Right atrium auricular region (tissue), 2 donors: ENCODE measurements at regions not wholly inside any gene's neighbourhood (a gene's known extent, or its start where the extent isn't known, plus 50 kb on each side); places are given as distances from the start of the nearest gene placed in this dataset.

Source experiments
- DNase-seq: peaks from one replicate; pipeline ENCODE4 v3.0.0-alpha.2; 2019; ENCODE audit warnings: low spot score
- H3K27ac ChIP-seq, 2 donors: fragments of 200-600 bp; sonication (generic); 1 replicate in 1 of 2; 2 replicates in 1 of 2; pipeline ENCODE4 v1.5.1; 2016 to 2019
- H3K27me3 ChIP-seq, 2 donors: fragments of 200-600 bp; sonication (generic); one replicate each; pipeline versions ENCODE4 v1.5.1 to v1.6.0; 2017 to 2019
- H3K36me3 ChIP-seq: fragments of 200-600 bp; sonication (generic); one replicate; pipeline ENCODE4 v1.5.1; 2016
- H3K4me1 ChIP-seq, 2 donors: fragments of 200-600 bp; sonication (generic); one replicate each; pipeline versions ENCODE4 v1.5.1 to v1.6.0; 2017 to 2019
- H3K4me3 ChIP-seq, 2 donors: fragments of 200-600 bp; sonication (generic); 1 replicate in 1 of 2; 2 replicates in 1 of 2; pipeline ENCODE4 v1.5.1; 2017 to 2019; ENCODE audit warnings: mild to moderate bottlenecking in 1 of 2, moderate library complexity in 1 of 2
- H3K9me3 ChIP-seq, 2 donors: fragments of 200-600 bp; sonication (generic); one replicate each; pipeline ENCODE4 v1.5.1; 2019
- TF ChIP-seq, protein P1 (sequence below), 2 donors: fragments of 200-600 bp; sonication (generic); IDR thresholded peaks; one replicate each; pipeline ENCODE4 v1.5.1; 2019; ENCODE audit warnings: antibody characterized with exemption in 2 of 2

- TF ChIP-seq, protein P1, sequence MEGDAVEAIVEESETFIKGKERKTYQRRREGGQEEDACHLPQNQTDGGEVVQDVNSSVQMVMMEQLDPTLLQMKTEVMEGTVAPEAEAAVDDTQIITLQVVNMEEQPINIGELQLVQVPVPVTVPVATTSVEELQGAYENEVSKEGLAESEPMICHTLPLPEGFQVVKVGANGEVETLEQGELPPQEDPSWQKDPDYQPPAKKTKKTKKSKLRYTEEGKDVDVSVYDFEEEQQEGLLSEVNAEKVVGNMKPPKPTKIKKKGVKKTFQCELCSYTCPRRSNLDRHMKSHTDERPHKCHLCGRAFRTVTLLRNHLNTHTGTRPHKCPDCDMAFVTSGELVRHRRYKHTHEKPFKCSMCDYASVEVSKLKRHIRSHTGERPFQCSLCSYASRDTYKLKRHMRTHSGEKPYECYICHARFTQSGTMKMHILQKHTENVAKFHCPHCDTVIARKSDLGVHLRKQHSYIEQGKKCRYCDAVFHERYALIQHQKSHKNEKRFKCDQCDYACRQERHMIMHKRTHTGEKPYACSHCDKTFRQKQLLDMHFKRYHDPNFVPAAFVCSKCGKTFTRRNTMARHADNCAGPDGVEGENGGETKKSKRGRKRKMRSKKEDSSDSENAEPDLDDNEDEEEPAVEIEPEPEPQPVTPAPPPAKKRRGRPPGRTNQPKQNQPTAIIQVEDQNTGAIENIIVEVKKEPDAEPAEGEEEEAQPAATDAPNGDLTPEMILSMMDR (IDR thresholded peaks at IDR 0.05): no peak
- Histone ChIP-seq H3K4me1 (peaks cover 0 to 52% of the 10 kb centered on the region in 2 donors), H3K27me3 (no peaks in the 10 kb centered on the region), H3K36me3 (no peaks in the 10 kb centered on the region), H3K4me3 (no peak overlapping the region), H3K9me3 (no peaks in the 10 kb centered on the region), H3K27ac (no peak overlapping the region)
- no peak for DNase-seq
Observed at GRCh38 chr6:22149096-22149495, 147.7 kb downstream of the PRL start.

GRCh38 chr6:22149501-22150367, 147.1 kb downstream of the PRL start:
- no peaks in the 10 kb centered on the region for H3K27me3 ChIP-seq
- H3K4me3 ChIP-seq: no peak overlapping the region
- H3K27ac ChIP-seq: no peak overlapping the region
- no peak for DNase-seq
- no peaks in the 10 kb centered on the region for H3K9me3 ChIP-seq
- H3K36me3 ChIP-seq: no peaks in the 10 kb centered on the region
- TF ChIP-seq, protein P1 (IDR thresholded peaks at IDR 0.05): no peak
- H3K4me1 ChIP-seq: peaks cover 0 to 52% of the 10 kb centered on the region in 2 donors

DNA sequence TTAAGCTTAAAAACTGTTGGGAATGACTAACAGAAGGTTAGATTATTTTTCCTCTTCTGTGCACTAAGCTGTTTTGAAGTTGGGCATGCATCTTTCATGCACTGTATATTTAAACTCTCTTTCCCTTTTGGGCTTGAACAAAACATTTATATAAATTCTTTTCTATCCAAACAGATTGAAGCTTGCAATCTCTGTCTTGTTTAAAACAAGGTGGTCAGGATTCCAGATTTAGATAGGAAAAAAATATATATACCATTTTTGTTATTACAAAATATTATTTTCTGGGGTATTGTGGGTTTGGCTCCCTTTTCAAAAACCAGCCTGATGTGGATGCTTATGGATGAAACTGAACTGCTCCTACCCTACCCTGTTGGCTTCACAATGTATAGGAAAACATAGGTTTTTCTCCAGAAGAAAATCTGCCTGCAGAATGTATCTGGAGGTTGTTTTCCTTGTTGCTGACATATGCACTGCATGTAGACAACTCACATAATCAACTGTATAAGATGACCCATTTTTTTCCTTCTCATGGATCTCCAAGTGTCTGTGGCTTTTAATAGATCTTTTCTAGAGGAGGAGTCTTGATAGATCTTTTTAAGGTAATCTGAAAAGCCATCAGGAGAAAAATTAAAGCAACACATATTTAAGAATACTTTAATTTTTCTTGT, 146.3 kb downstream of the PRL start:
- no peaks in the 10 kb centered on the region for H3K27me3 ChIP-seq
- no peaks in the 10 kb centered on the region for H3K9me3 ChIP-seq
- peaks cover 0 to 48% of the 10 kb centered on the region in 2 donors for H3K4me1 ChIP-seq
- H3K4me3 ChIP-seq: no peak overlapping the region
- no peaks in the 10 kb centered on the region for H3K36me3 ChIP-seq
- TF ChIP-seq, protein P1 (IDR thresholded peaks at IDR 0.05): no peak
- DNase-seq: no peak
- no peak overlapping the region for H3K27ac ChIP-seq

GRCh38 chr6:22151892-22152291, 144.9 kb downstream of the PRL start:
- Histone ChIP-seq H3K36me3 (no peaks in the 10 kb centered on the region), H3K9me3 (no peaks in the 10 kb centered on the region), H3K27me3 (no peaks in the 10 kb centered on the region), H3K4me1 (peaks cover 0 to 39% of the 10 kb centered on the region in 2 donors), H3K27ac (no peak overlapping the region), H3K4me3 (no peak overlapping the region)
- DNase-seq: no peak
- TF ChIP-seq, protein P1 (IDR thresholded peaks at IDR 0.05): no peak

DNA sequence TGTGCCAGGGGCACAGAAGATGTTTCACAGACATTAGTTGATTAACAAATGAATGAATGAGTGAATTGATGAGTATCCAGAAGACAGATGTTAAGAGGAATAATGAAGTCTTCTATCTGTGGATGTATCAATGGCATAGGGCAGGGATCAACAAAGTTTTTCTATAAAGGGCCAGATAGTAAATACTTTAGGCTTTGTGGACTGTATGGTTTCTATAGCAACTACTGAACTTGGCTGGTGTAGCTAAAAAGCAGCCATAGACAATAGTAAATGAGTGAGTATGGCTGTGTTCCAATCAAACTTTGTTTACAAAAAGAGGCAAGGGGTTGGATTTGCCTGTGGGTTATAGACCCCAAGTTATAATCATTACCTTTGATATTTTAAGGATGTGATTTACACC, 144.0 kb downstream of the PRL start:
- Histone ChIP-seq H3K4me3 (no peak overlapping the region), H3K36me3 (no peaks in the 10 kb centered on the region), H3K4me1 (peaks cover 0 to 29% of the 10 kb centered on the region in 2 donors), H3K9me3 (no peaks in the 10 kb centered on the region), H3K27me3 (no peaks in the 10 kb centered on the region), H3K27ac (no peak overlapping the region)
- TF ChIP-seq, protein P1 (IDR thresholded peaks at IDR 0.05): no peak
- DNase-seq: no peak
